Skeletal muscle satellite cell (primary cell): ENCODE measurements at regions not wholly inside any gene's neighbourhood (a gene's known extent, or its start where the extent isn't known, plus 50 kb on each side); places are given as distances from the start of the nearest gene placed in this dataset.
"Not testable (repeated sequence)": the region's sequence is repeated elsewhere in the genome, so short reads cannot be mapped to it uniquely, and the experiment has no call there.

Source experiments
- H3K27me3 ChIP-seq: 2 replicates; pipeline ENCODE4 v1.7.0; 2013; ENCODE audit warnings: low read length; ENCODE audit not compliant: control insufficient read depth, insufficient read depth
- H3K36me3 ChIP-seq: 2 replicates; pipeline ENCODE4 v1.7.0; 2013; ENCODE audit warnings: mild to moderate bottlenecking, control low read depth, low read length; ENCODE audit not compliant: insufficient read depth
- H3K4me1 ChIP-seq: 2 replicates; pipeline ENCODE4 v1.7.0; 2013; ENCODE audit warnings: low read length; ENCODE audit not compliant: control insufficient read depth, insufficient read depth
- H3K4me2 ChIP-seq: 2 replicates; pipeline ENCODE4 v1.7.0; 2013; ENCODE audit warnings: mild to moderate bottlenecking, low read length
- H3K4me3 ChIP-seq: 2 replicates; pipeline ENCODE4 v1.7.0; 2013; ENCODE audit warnings: low read length
- H3K9ac ChIP-seq: 2 replicates; pipeline ENCODE4 v1.7.0; 2013; ENCODE audit warnings: mild to moderate bottlenecking, low read depth, low read length, moderate library complexity
- H3K9me3 ChIP-seq: replicated peaks from 2 replicates; pipeline ENCODE4 v1.7.0; 2013; ENCODE audit warnings: mild to moderate bottlenecking, control low read depth, low read length

DNA sequence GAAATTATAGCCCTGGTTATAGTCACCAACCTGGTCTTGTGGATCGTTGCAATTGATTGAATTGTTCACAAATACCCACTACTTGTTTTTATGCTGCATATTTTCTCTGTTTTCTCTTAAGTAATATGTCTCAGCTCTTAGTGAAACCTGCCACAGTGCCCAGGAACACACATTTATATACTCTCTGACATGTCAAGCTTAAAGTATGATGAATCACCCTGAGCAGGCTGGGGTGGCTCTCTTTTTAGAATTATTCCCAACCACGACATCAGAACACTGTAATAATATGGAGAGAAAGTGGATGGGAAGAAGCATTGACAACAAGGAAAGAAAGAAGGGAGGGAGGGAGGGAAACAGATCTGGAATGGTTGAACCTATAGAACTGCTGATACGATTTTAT lies 72.8 kb upstream of the ZNF608 start:
- Histone ChIP-seq H3K4me2 (no peak overlapping the region), H3K9me3 (no peaks in the 10 kb centered on the region), H3K27me3 (no peaks in the 10 kb centered on the region), H3K4me1 (peaks cover 11% of the 10 kb centered on the region), H3K4me3 (no peak overlapping the region), H3K36me3 (no peaks in the 10 kb centered on the region), H3K9ac (no peak overlapping the region)

- Histone ChIP-seq H3K9me3 (no peaks in the 10 kb centered on the region), H3K36me3 (no peaks in the 10 kb centered on the region), H3K9ac (no peak overlapping the region), H3K4me2 (no peak overlapping the region), H3K4me3 (no peak overlapping the region), H3K4me1 (peaks cover 25% of the 10 kb centered on the region), H3K27me3 (no peaks in the 10 kb centered on the region)
Measured at GRCh38 chr5:124822647-124823046, 76.2 kb upstream of the ZNF608 start.

DNA sequence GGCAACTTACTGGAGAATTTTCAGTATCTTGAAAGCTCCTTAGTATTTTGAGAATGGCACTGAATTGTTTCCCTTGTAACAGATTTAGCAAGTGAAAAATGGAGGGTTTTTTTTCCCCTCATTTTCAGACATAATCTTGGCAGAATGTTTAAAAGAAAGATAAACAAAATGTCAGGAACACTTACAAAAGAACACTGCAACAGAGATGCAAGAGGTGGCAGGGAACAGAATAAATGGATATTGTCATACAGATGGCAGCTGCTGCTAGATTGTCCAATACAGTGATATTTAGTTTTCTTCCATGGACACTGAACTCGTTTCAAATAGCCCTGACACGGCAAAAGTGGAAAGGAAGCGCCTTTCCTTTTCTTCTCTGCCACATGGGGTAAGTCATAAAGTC lies 76.9 kb upstream of the ZNF608 start:
- no peak overlapping the region for H3K4me2 ChIP-seq
- H3K9ac ChIP-seq = no peak overlapping the region
- no peak overlapping the region for H3K4me3 ChIP-seq
- no peaks in the 10 kb centered on the region for H3K9me3 ChIP-seq
- peaks cover 25% of the 10 kb centered on the region for H3K4me1 ChIP-seq
- H3K36me3 ChIP-seq = no peaks in the 10 kb centered on the region
- H3K27me3 ChIP-seq = no peaks in the 10 kb centered on the region

GRCh38 chr5:124824637-124825158 lies 78.3 kb upstream of the ZNF608 start:
- H3K27me3 ChIP-seq = no peaks in the 10 kb centered on the region
- H3K36me3 ChIP-seq = no peaks in the 10 kb centered on the region
- H3K9ac ChIP-seq = peak overlapping the region; percentile 23
- H3K4me3 ChIP-seq = no peak overlapping the region
- peak overlapping the region; percentile 57 for H3K4me2 ChIP-seq
- H3K4me1 ChIP-seq = peaks cover 25% of the 10 kb centered on the region
- no peaks in the 10 kb centered on the region for H3K9me3 ChIP-seq

GRCh38 chr5:124825250-124825982 lies 79.0 kb upstream of the ZNF608 start:
- H3K4me3 ChIP-seq = no peak overlapping the region
- H3K27me3 ChIP-seq = no peaks in the 10 kb centered on the region
- H3K9me3 ChIP-seq = no peaks in the 10 kb centered on the region
- H3K4me2 ChIP-seq = peak overlapping the region; percentile 57
- peak overlapping the region; percentile 23 for H3K9ac ChIP-seq
- H3K4me1 ChIP-seq = peaks cover 25% of the 10 kb centered on the region
- H3K36me3 ChIP-seq = no peaks in the 10 kb centered on the region

GRCh38 chr5:124825983-124826337 lies 79.5 kb upstream of the ZNF608 start:
- Histone ChIP-seq H3K9me3 (no peaks in the 10 kb centered on the region), H3K27me3 (no peaks in the 10 kb centered on the region), H3K4me3 (no peak overlapping the region), H3K36me3 (no peaks in the 10 kb centered on the region), H3K4me2 (no peak overlapping the region), H3K4me1 (peaks cover 25% of the 10 kb centered on the region), H3K9ac (no peak overlapping the region)

GRCh38 chr5:124828731-124829234 lies 82.3 kb upstream of the ZNF608 start:
- Histone ChIP-seq H3K27me3 (no peaks in the 10 kb centered on the region), H3K4me2 (no peak overlapping the region), H3K9me3 (no peaks in the 10 kb centered on the region), H3K36me3 (no peaks in the 10 kb centered on the region), H3K9ac (no peak overlapping the region), H3K4me3 (no peak overlapping the region), H3K4me1 (peaks cover 18% of the 10 kb centered on the region)

DNA sequence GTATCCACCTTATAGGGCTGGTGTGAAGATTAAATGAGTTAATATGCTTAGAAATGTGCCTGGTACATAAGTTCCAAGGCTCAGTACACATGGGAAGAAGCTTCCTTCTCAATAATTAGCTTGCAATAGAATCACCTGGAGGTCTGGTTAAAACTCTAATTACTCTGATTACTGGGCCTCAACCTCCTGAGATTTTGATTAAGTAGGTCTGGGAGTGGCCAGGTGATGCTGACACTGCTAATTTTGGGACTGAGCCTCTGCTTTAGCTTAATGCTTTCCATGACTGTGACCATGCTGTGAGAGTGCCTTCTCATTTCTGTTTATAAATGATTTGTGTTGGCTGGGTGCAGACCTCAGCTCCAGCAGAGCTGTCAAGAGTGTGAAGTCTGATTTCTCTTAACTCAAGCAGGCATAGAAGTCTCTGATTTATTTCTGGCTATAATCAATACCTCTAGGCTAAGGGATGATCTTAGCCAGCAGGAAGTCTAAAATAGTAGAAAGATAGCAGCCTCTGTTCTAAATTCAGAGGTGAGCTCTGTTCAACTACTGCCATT lies 85.3 kb upstream of the ZNF608 start:
- no peaks in the 10 kb centered on the region for H3K9me3 ChIP-seq
- H3K36me3 ChIP-seq = no peaks in the 10 kb centered on the region
- H3K4me3 ChIP-seq = no peak overlapping the region
- H3K4me1 ChIP-seq = no peaks in the 10 kb centered on the region
- no peak overlapping the region for H3K9ac ChIP-seq
- H3K27me3 ChIP-seq = no peaks in the 10 kb centered on the region
- no peak overlapping the region for H3K4me2 ChIP-seq

DNA sequence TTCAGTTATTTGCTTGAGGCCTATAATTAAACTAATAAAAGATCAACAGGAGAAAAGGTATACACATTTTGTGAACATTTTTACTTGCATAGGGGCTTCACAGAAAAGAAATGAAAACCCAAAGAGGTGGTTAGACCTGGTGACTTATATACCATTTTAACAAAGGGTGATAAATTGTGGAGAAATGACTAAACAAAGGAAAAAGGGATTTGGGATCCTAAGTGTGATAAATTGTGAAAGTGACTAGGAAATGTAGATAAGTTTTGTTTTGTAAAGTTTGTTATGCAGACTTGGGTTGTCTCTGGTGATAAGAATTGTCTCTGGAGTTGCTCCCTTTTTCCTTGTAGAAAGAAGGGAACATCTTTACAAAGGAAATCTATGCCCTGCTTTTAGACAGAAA lies 86.1 kb upstream of the ZNF608 start:
- Histone ChIP-seq H3K4me2 (no peak overlapping the region), H3K9ac (no peak overlapping the region), H3K4me3 (no peak overlapping the region), H3K4me1 (no peaks in the 10 kb centered on the region), H3K36me3 (no peaks in the 10 kb centered on the region), H3K9me3 (no peaks in the 10 kb centered on the region), H3K27me3 (no peaks in the 10 kb centered on the region)

DNA sequence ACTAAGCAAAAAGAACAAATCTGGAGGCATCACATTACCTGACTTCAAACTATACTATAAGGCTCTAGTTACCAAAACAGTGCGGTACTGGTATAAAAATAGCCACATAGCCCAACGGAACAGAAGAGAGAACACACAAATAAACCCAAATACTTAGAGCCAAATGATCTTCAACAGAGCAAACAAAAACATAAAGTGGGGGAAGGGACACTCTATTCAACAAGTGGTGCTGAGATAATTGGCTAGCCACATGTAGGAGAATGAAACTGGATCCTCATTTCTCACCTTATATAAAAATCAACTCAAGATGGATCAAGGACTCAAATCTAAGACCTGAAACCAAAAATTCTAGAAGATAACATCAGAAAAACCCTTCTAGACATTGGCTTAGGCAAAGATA lies 89.9 kb upstream of the ZNF608 start:
- not testable (repeated sequence) for H3K27me3 ChIP-seq, H3K9me3 ChIP-seq

GRCh38 chr5:124839371-124839998 lies 93.0 kb upstream of the ZNF608 start:
- no peak overlapping the region for H3K4me2 ChIP-seq
- no peaks in the 10 kb centered on the region for H3K27me3 ChIP-seq
- H3K9me3 ChIP-seq = no peaks in the 10 kb centered on the region
- no peak overlapping the region for H3K4me3 ChIP-seq
- no peak overlapping the region for H3K9ac ChIP-seq
- peaks cover 3% of the 10 kb centered on the region for H3K4me1 ChIP-seq
- no peaks in the 10 kb centered on the region for H3K36me3 ChIP-seq

More for the DNA sequence above, 89.9 kb upstream of the ZNF608 start:
- not testable (repeated sequence) for H3K4me1 ChIP-seq, H3K9ac ChIP-seq, H3K36me3 ChIP-seq, H3K4me3 ChIP-seq, H3K4me2 ChIP-seq
